GM23338 (cell line): ENCODE measurements at regions not wholly inside any gene's neighbourhood (a gene's known extent, or its start where the extent isn't known, plus 50 kb on each side); places are given as distances from the start of the nearest gene placed in this dataset.
A peak's percentile ranks its signal among the peaks of the same experiment; 100 is the strongest.

ENCODE experiments used
- ATAC-seq: fragments of 200-7000 bp; cut with Tn5 transposase; 3 replicates; pipeline ENCODE4 v1.9.1; 2020
- DNase-seq: peaks from one replicate; pipeline ENCODE4 v3.0.0-alpha.2; 2015; ENCODE audit warnings: low spot score
- H2AFZ ChIP-seq: fragments of 200-600 bp; sonication (generic); 2 replicates; pipeline ENCODE4 v1.8.0; 2016; ENCODE audit warnings: antibody characterized with exemption, mild to moderate bottlenecking, moderate library complexity
- H3F3A ChIP-seq: fragments of 200-600 bp; sonication (generic); replicated peaks from 2 replicates; pipeline ENCODE4 v1.8.0; 2017; ENCODE audit warnings: antibody characterized with exemption, mixed run types, low read depth
- H3K27ac ChIP-seq: fragments of 200-600 bp; sonication (generic); 2 replicates; pipeline ENCODE4 v1.6.1; 2016; ENCODE audit warnings: low read depth
- H3K27me3 ChIP-seq: fragments of 200-600 bp; sonication (generic); 2 replicates; pipeline ENCODE4 v1.8.0; 2016; ENCODE audit warnings: mild to moderate bottlenecking, mixed run types, moderate library complexity; ENCODE audit not compliant: insufficient read depth
- H3K36me3 ChIP-seq: fragments of 200-600 bp; sonication (generic); 2 replicates; pipeline ENCODE4 v1.8.0; 2016; ENCODE audit warnings: mild to moderate bottlenecking; ENCODE audit not compliant: insufficient read depth
- H3K4me1 ChIP-seq: fragments of 200-600 bp; sonication (generic); 2 replicates; pipeline ENCODE4 v1.8.0; 2016; ENCODE audit warnings: mild to moderate bottlenecking, moderate library complexity; ENCODE audit not compliant: insufficient read depth
- H3K4me2 ChIP-seq: fragments of 200-600 bp; sonication (generic); 2 replicates; pipeline ENCODE4 v1.7.1; 2017; ENCODE audit warnings: mixed run types
- H3K4me3 ChIP-seq: fragments of 200-600 bp; sonication (generic); 2 replicates; pipeline ENCODE4 v1.6.1; 2016; ENCODE audit warnings: mixed run types
- H3K79me2 ChIP-seq: fragments of 200-600 bp; sonication (generic); replicated peaks from 2 replicates; pipeline ENCODE4 v1.8.0; 2017; ENCODE audit warnings: mild to moderate bottlenecking; ENCODE audit not compliant: insufficient read depth
- H3K9me2 ChIP-seq: fragments of 200-600 bp; sonication (generic); 2 replicates; pipeline ENCODE4 v1.8.0; 2017; ENCODE audit not compliant: insufficient read depth
- H4K20me1 ChIP-seq: fragments of 200-600 bp; sonication (generic); replicated peaks from 2 replicates; pipeline ENCODE4 v1.8.0; 2017; ENCODE audit warnings: mild to moderate bottlenecking; ENCODE audit not compliant: insufficient read depth
- H3K27ac Mint-ChIP-seq: 2 replicates; pipeline ENCODE4 v1.8.0; 2020; ENCODE audit warnings: inconsistent platforms, mild to moderate bottlenecking, moderate library complexity, mixed read lengths
- H3K27me3 Mint-ChIP-seq: 3 replicates; pipeline ENCODE4 v1.8.0; 2022; ENCODE audit warnings: low read depth, mild to moderate bottlenecking, moderate library complexity, mixed read lengths, inconsistent platforms; ENCODE audit not compliant: insufficient read depth, poor library complexity
- H3K36me3 Mint-ChIP-seq: 3 replicates; pipeline ENCODE4 v1.8.0; 2021; ENCODE audit warnings: low read depth, mild to moderate bottlenecking, inconsistent platforms, moderate library complexity, mixed read lengths
- H3K4me1 Mint-ChIP-seq: 3 replicates; pipeline ENCODE4 v1.8.0; 2020; ENCODE audit warnings: mild to moderate bottlenecking, inconsistent platforms, mixed read lengths
- H3K4me3 Mint-ChIP-seq: 3 replicates; pipeline ENCODE4 v1.8.0; 2021; ENCODE audit warnings: moderate library complexity, mild to moderate bottlenecking, inconsistent platforms, mixed read lengths
- H3K9me3 Mint-ChIP-seq: 3 replicates; pipeline ENCODE4 v1.8.0; 2020; ENCODE audit warnings: moderate library complexity, mild to moderate bottlenecking, inconsistent platforms, mixed read lengths
- CREB1 ChIP-seq: fragments of 250-450 bp; sonication (Bioruptor Pico); IDR thresholded peaks from 2 replicates; pipeline ENCODE4 v1.5.0; 2020; ENCODE audit warnings: low read depth, mild to moderate bottlenecking, moderate library complexity
- CTCF ChIP-seq, 2 experiments: fragments of 200-600 bp in 1 of 2; sonication (generic) in 1 of 2; conservative IDR thresholded peaks; 2 replicates each; pipeline versions ENCODE4 v1.5.1 to v1.6.1; 2016 to 2017; ENCODE audit warnings: antibody characterized with exemption in 2 of 2, low read depth in 2 of 2, mild to moderate bottlenecking in 2 of 2, moderate library complexity in 1 of 2
- JUNB ChIP-seq: IDR thresholded peaks from one replicate; pipeline ENCODE4 v1.6.1; 2016; ENCODE audit warnings: antibody characterized with exemption; ENCODE audit not compliant: unreplicated experiment
- NANOG ChIP-seq: IDR thresholded peaks from 2 replicates; pipeline ENCODE4 v1.6.1; 2016; ENCODE audit warnings: antibody characterized with exemption, borderline replicate concordance
- POLR2AphosphoS5 ChIP-seq: IDR thresholded peaks from 2 replicates; pipeline ENCODE4 v1.6.1; 2016; ENCODE audit warnings: antibody characterized with exemption, low read depth
- REST ChIP-seq: IDR thresholded peaks from one replicate; pipeline ENCODE4 v1.6.1; 2018; ENCODE audit warnings: antibody characterized with exemption; ENCODE audit not compliant: unreplicated experiment
- ZNF114 ChIP-seq: fragments of 250-450 bp; sonication (Bioruptor Pico); IDR thresholded peaks from 2 replicates; pipeline ENCODE4 v1.5.0; 2020; ENCODE audit warnings: mild to moderate bottlenecking, moderate library complexity
- ZNF331 ChIP-seq: fragments of 250-450 bp; sonication (Bioruptor Pico); IDR thresholded peaks from 2 replicates; pipeline ENCODE4 v1.5.0; 2020; ENCODE audit warnings: low read depth, mild to moderate bottlenecking, moderate library complexity
- ZNF462 ChIP-seq: fragments of 250-450 bp; sonication (Bioruptor Pico); IDR thresholded peaks from 2 replicates; pipeline ENCODE4 v1.5.0; 2020; ENCODE audit warnings: mild to moderate bottlenecking, moderate library complexity

DNA sequence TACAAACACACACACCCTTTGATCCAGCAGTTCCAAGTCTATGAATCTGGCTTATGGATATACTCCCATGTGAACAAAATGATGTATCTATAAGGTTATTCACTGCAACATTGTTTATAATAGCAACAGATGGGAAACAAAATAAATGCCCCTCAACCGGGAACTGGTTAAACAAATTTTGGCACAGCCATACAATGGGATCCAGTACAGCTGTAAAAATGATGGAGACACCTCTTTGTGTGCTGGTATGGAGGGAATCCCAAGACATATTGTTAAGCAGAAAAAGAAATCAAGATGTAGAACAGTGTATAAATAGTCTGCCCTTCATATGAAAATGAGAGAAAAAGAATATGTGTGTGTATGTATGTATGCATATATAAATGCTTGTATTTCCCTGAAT, 155.5 kb downstream of the SNX10 start:
- Mint-ChIP-seq H3K9me3 (no peaks in the 10 kb centered on the region; the same call in 1 of the 3 replicates), H3K27ac (no peak overlapping the region), H3K27me3 (peaks cover 4% of the 10 kb centered on the region), H3K4me3 (no peak overlapping the region), H3K36me3 (no peaks in the 10 kb centered on the region; the same call in 2 of the 3 replicates), H3K4me1 (peaks cover 23% of the 10 kb centered on the region)
- no peak for ATAC-seq
- Histone ChIP-seq H3K4me2 (0 out of 2 replicates have a peak overlapping the region, but pooled peaks have one; percentile 5), H3K79me2 (no peaks in the 10 kb centered on the region), H3K27ac (no peak overlapping the region), H4K20me1 (no peaks in the 10 kb centered on the region), H3K9me2 (peaks cover 6% of the 10 kb centered on the region; the same call in 1 of the 2 replicates), H3F3A (no peaks in the 10 kb centered on the region), H3K4me1 (peaks cover 26% of the 10 kb centered on the region), H3K36me3 (no peaks in the 10 kb centered on the region), H2AFZ (no peak overlapping the region), H3K27me3 (no peaks in the 10 kb centered on the region), H3K4me3 (no peak overlapping the region)
- TF ChIP-seq JUNB, result no peak
- no peak for DNase-seq

DNA sequence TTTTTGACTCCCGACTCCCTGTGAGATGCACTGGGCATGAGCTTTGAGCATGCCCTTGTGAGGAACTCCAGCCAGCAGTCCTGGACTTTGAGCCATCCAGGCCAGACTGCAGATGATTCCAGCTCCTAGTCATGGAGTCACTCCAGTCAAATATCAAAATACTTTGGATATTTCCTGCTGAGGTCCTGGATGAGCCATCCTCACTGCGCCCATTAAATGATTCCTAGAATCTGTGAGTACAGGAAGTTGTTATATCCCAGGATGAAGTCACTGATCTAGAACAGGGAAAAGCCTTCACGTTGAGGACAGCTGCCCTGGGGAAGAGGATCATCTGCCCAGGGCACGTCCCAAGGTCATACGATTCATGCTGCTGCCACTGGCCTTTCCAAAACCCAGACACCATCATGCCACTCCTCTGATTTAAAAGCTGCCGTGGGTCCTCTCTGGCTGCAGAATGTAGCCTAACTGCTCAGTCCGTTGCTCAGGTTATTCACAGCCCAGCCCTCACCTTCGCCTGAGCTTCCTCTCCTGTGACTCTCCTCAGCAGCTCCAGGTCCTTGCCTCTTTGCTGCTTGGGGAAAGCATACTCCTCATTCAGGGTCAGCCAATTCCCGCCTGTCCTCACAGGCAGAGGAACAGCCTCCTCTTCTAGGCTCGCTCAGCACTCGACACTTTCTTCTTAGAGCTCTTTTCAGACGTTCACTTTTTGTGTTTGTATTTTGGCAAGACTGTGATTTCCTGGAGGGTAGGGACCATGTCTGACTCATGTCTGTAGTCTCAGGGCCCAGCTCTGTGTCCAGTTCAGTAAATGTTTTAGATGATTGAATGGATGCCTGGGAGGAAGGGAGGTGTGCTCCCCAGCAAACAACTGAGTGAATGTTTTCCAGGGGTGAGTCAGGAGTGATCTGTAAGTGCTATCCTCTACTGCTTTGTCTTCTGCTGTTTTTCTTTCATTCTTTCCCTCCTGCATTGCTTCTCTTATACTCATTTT, 157.8 kb downstream of the SNX10 start:
- H3K4me3 ChIP-seq, result no peak overlapping the region
- no peak overlapping the region for H3K27ac ChIP-seq
- no peak overlapping the region for H3K4me2 ChIP-seq
- H3F3A ChIP-seq, result no peaks in the 10 kb centered on the region
- Mint-ChIP-seq H3K4me1 (peaks cover 26% of the 10 kb centered on the region), H3K27me3 (peaks cover 4% of the 10 kb centered on the region), H3K27ac (no peak overlapping the region; the same call in 1 of the 2 replicates), H3K9me3 (no peaks in the 10 kb centered on the region; the same call in 1 of the 3 replicates), H3K4me3 (no peak overlapping the region), H3K36me3 (no peaks in the 10 kb centered on the region; the same call in 2 of the 3 replicates)
- H3K4me1 ChIP-seq, result peaks cover 28% of the 10 kb centered on the region
- H3K79me2 ChIP-seq, result no peaks in the 10 kb centered on the region
- H3K36me3 ChIP-seq, result no peaks in the 10 kb centered on the region
- H3K27me3 ChIP-seq, result no peaks in the 10 kb centered on the region
- H3K9me2 ChIP-seq, result peaks cover 6% of the 10 kb centered on the region; the same call in 1 of the 2 replicates
- ATAC-seq (no peak), DNase-seq (no peak)
- peak overlapping the region; percentile 72 for H2AFZ ChIP-seq
- no peaks in the 10 kb centered on the region for H4K20me1 ChIP-seq
- TF ChIP-seq NANOG, result no peak
- TF ChIP-seq CREB1 (CRISPR knock-in tag), result no peak
- TF ChIP-seq CTCF (conservative IDR thresholded peaks at IDR 0.05; ENCODE audit: low read depth in 2 of 2), result no peak
- no peak for TF ChIP-seq POLR2AphosphoS5
- TF ChIP-seq ZNF462 (CRISPR knock-in tag), result no peak
- TF ChIP-seq ZNF114, result no peak
- TF ChIP-seq ZNF331 (CRISPR knock-in tag), result no peak
- no peak for TF ChIP-seq REST
